ENCODE measurements at regions not wholly inside any gene's neighbourhood (a gene's known extent, or its start where the extent isn't known, plus 50 kb on each side); places are given as distances from the start of the nearest gene placed in this dataset.
"Not testable (repeated sequence)": the region's sequence is repeated elsewhere in the genome, so short reads cannot be mapped to it uniquely, and the experiment has no call there.

DNA sequence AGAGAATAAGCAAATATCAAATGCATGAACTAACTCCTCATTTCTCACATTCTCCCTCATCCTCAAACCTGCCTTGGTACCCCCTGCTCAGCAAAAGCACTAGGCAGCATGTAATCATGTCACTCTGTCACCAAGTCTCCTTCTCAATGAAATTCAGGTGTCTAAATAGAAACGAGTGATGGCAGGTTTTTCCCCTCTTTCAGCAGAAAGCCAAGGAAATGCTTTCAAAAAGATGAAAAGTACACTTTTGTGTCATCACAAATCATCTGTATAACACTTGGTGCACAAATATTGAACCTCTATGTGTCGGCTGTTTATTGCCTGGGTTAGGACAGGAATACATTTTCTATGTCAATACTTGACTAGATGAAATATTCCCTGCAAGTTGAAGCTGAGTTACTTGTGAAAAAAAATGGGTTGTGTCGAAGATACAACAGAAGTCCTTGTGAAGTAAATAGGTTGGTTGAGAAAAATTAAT is 285.1 kb upstream of the MAGEB18 start:
- DNase-seq, result no peak

DNA sequence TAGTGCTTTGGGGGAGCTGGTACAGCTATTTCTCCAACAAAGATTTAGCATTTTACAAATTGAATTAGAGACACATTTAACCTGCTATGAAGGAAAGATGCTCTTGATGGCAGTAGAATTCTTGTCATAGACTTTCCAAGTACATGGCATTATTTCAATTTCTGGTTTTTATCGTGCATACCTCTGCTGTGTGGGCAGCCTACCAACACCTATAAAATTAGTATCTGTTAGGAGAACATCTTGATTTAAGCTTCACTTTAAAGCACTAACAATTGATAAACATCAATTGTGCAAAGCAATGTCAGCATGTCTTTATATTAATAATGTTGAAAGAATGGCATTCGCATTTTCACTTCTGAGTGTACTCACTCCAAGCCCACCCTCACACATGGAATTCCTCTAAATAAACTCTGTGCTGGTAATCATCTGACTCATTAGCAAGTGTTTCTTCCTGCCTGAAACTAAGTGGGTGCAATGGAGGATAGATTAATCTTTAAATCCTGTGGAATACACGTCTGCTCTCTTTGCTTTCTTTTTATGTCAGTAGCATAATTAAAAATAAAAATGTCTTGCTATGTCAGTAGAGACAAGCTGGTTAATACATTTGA is 279.8 kb upstream of the MAGEB18 start:
- DNase-seq, result peak; percentile 55

- DNase-seq, result no peak
Observed at GRCh38 chrX:25860322-25860721, 277.8 kb upstream of the MAGEB18 start.

GRCh38 chrX:25869761-25870160 is 268.4 kb upstream of the MAGEB18 start:
- peak; percentile 12 for DNase-seq

- no peak for DNase-seq
Observed at GRCh38 chrX:25872786-25873185, 265.4 kb upstream of the MAGEB18 start.

DNA sequence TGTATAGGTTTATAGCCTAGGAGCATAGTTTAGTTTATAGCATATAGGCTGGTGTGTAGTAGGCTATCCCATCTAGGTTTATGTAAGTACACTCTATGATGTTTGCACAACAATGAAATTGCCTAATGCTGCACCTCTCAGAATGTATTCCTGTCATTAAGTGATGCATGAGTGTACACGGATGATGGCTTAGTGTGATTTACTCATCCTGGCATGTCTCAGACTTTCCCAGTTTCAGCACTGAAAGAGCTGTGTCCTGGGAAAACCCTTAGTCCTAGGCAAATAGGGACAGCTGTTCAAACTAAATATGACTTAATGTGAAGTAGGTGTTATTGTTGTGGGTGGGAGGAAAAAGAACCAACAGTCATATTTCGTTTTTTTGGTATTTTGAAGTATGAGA is 264.9 kb upstream of the MAGEB18 start:
- peak; percentile 41 for DNase-seq

GRCh38 chrX:25878806-25879205 is 259.3 kb upstream of the MAGEB18 start:
- DNase-seq, result peak; percentile 31

DNA sequence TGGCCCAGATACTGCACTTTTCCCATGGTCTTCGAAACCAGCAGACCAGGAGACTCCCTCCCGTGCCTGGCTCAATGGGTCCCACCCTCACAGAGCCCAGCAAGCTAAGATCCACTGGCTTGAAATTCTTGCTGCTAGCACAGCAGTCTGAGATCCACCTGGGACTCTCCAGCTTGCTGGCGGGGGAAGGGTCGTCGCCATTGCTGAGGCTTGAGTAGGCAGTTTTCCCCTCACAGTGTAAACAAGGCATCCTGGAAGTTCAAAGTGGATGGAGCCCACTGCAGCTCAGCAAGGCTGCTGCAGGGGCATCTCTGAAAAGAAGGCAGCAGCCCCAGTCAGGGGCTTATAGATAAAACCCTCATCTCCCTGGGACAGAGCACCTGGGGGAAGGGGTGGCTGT is 255.6 kb upstream of the MAGEB18 start:
- DNase-seq, result not testable (repeated sequence)

DNA sequence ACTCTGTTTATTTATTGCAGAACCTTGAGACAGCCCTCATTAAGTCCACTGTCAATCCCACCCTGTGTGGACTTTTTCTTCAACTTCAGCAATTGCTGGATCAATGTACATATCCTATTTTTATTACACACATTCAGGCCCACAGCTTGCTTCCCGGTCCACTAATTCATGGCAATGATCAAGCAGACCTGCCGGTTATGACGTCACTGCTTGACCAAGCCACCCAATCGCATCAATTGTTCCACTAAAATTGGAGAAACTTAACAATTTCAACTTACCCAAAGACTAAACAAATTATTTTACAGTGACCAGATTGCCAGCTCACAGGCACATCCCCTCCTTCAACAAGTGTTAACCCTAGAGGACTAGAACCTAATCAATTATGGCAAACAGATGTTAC is 240.4 kb upstream of the MAGEB18 start:
- no peak for DNase-seq

DNA sequence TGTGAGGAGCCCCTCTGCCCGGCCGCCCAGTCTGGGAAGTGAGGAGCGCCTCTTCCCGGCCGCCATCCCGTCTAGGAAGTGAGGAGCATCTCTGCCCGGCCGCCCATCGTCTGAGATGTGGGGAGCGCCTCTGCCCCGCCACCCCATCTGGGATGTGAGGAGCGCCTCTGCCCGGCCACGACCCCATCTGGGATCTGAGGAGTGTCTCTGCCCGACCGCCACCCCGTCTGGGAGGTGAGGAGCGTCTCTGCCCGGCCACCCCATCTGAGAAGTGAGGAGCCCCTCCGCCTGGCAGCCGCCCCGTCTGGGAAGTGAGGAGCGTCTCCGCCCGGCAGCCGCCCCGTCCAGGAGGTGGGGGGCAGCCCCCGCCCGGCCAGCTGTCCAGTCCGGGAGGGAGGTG is 232.4 kb upstream of the MAGEB18 start:
- not testable (repeated sequence) for DNase-seq

DNA sequence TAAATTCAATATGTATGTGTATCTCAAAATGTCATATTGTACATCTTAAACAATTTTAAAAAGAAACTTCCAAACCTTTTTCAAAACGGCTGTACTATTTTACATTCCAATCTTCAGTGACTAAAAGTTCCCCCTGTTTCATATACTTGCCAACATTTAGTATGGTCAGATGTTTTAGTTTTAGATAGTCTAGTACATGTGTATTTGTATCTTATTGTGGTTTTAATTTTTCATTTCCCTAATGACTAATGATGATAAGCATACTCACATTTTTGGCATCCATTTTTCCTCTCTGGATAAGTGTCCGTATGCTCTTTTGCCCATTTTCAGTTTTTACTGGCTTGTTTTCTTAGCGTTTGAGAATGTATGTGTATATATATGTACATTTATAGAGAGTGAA is 212.2 kb upstream of the MAGEB18 start:
- DNase-seq, result no peak

GRCh38 chrX:25928316-25928715 is 209.8 kb upstream of the MAGEB18 start:
- DNase-seq, result no peak

- DNase-seq, result peak; percentile 55
Observed at GRCh38 chrX:25941087-25941486, 197.1 kb upstream of the MAGEB18 start.

GRCh38 chrX:25941559-25942250 is 196.4 kb upstream of the MAGEB18 start:
- DNase-seq, result peak; percentile 85

GRCh38 chrX:25968920-25969319 is 169.2 kb upstream of the MAGEB18 start:
- peak; percentile 67 for DNase-seq

GRCh38 chrX:25976683-25977310 is 161.3 kb upstream of the MAGEB18 start:
- no peak for DNase-seq

DNA sequence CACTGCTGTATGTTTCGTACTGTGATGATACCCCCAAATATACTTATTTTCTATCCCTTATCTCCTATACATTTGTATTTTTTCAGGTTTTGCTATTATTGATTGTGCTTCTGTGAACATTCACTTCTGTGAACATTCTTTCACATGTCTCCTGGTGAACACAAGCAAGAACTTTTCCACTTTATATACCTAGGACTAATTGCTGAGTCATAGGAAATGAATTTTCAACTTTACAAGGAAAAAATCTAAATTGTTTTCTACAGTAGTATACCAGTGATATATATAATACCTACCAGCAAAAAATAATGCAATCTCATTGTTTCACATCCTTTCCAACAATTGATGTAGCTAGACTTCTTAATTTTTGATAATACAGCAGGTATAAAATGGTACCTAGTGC is 139.5 kb upstream of the MAGEB18 start:
- DNase-seq, result no peak

GRCh38 chrX:26007462-26007861 is 130.7 kb upstream of the MAGEB18 start:
- no peak for DNase-seq

GRCh38 chrX:26008042-26008441 is 130.1 kb upstream of the MAGEB18 start:
- no peak for DNase-seq

DNA sequence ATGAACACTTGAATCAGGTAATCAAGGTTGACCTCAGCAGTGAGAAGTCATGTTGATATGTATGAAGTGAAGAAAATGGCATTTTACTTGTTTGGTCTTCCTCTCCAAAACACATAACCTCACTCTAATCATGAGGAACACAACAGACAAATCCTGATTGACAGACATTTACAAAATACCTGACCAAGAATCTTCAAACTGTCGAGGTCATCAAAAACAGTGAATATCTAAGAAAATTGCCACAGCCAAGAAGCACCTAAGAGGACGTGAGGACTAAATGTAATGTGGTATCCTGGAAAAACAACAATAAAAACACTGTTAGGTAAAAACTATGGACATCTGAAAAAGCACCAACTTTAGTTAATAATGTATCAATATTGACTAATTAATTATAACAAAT is 129.5 kb upstream of the MAGEB18 start:
- no peak for DNase-seq

DNA sequence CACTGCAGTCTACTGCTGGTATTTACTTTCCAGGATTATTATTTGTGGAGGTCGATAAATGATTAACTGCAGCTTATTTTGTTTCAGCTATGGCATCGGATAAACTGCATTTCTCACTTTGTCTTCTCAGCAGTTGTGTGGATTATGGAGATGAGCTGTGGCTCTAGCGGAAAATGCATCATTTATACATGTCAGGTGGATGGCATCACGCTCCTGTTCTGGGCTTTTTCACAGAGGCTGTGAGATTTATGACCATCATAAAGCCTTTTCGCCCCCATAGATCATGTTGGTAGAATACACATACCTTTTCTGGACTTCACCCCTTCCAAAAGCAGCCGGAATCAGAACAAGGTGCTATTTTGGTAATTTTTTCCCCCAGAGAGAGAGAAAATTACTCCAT is 118.8 kb upstream of the MAGEB18 start:
- DNase-seq, result no peak

DNA sequence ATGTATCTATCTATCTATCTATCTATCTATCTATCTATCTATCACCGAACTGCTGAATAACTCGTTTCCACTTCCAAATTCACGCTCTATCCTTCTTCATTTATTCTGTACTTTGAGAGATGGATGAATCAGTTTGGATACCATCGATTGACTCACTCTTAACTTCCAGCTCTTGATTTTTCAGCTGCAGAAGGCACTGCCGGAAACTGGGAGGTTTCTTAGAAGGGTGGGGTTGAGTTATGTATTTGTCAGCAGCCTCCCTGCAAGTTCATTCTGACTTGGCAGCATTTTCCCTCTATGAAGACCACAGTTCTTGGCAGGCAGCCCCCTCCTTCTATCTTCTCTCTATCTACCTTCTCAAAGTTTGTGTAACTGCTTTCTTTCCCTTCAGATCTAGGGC is 112.0 kb upstream of the MAGEB18 start:
- DNase-seq, result no peak

DNA sequence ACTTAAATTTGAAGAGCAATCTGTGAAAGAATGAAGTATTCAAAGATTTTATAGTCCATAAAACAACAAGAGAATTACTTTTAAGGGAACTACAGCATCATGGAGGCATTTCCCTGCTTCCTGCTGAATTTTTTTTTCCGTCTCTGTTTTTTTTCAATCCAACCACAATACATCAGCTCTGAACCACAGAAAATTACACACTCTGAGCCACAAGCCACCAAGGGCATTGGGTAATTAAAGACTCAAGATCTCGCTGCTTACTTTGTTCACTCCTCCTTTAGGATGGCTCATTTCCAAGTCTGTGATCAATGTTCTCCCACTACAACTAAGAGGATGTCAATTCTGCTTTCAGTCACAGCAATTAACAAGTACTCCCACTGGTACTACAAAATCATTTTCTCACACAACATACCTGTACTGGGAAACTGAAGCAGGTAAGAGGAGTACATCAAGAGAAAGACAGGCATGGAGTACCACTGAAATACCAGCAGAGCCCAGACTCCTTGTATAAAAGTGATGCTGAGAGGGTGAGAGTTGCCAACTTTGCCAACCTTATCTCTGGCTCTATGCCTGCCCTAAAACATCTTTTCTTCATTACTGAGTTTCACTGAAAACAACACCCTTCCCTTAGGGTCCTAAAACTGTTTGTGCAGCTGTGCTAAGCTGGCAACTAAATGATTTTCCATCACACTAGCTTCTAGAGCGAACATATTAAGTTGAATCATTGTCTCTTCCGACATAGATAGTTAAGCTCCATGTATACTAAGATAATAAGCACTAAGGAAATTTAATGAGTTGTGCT is 105.8 kb upstream of the MAGEB18 start:
- peak; percentile 40 for DNase-seq
